GM12865 (cell line): ENCODE measurements at regions not wholly inside any gene's neighbourhood (a gene's known extent, or its start where the extent isn't known, plus 50 kb on each side); places are given as distances from the start of the nearest gene placed in this dataset.

Experiments
- DNase-seq: peaks from one replicate; pipeline ENCODE4 v3.0.0; 2010; ENCODE audit warnings: low read depth
- H3K4me3 ChIP-seq: 2 replicates; pipeline ENCODE4 v1.5.1; 2011; ENCODE audit warnings: mild to moderate bottlenecking, low read depth, low read length, control low read depth
- CTCF ChIP-seq: IDR thresholded peaks from 2 replicates; pipeline ENCODE4 v1.5.1; 2011; ENCODE audit warnings: low read length, control low read depth, low read depth, inconsistent platforms; ENCODE audit not compliant: insufficient read depth; ENCODE audit errors: missing control alignments

- no peak for DNase-seq
- no peak overlapping the region for H3K4me3 ChIP-seq
- TF ChIP-seq CTCF, result no peak
Measured at GRCh38 chr12:126404293-126404881, 1339.2 kb downstream of the AACS start.

- no peak for TF ChIP-seq CTCF
Measured at GRCh38 chr12:126418400-126418799, 1353.2 kb downstream of the AACS start.

GRCh38 chr12:126419131-126419530 lies 1353.9 kb downstream of the AACS start:
- TF ChIP-seq CTCF, result no peak
- no peak for DNase-seq
- no peak overlapping the region for H3K4me3 ChIP-seq

More at GRCh38 chr12:126418400-126418799, 1353.2 kb downstream of the AACS start:
- no peak for DNase-seq
- H3K4me3 ChIP-seq, result no peak overlapping the region

DNA sequence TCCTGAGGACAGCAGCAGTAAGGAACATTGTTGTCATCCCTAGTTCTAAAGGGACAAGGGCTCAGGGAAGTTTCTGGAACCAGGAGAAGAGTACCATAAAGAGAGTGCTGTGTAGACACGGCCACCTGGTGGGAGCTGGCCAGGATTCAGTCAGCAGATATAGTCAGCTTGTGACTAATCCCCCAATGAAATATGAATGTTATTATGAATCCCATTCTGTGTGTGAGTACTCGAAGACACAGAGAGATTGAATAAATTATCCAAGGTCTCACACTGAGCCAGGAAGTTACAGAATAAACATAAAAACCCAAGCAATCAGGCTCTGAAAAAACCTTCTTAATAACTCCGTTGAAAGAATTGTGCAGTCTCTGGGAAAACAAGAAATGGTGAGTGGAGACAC lies 1359.5 kb downstream of the AACS start:
- no peak overlapping the region for H3K4me3 ChIP-seq
- no peak for TF ChIP-seq CTCF

GRCh38 chr12:126425264-126425663 lies 1360.0 kb downstream of the AACS start:
- no peak for DNase-seq
- no peak for TF ChIP-seq CTCF
- H3K4me3 ChIP-seq, result no peak overlapping the region

More for the DNA sequence above, 1359.5 kb downstream of the AACS start:
- DNase-seq, result no peak

- TF ChIP-seq CTCF, result no peak
- H3K4me3 ChIP-seq, result no peak overlapping the region
- DNase-seq, result no peak
Measured at GRCh38 chr12:126428769-126429168, 1363.5 kb downstream of the AACS start.

DNA sequence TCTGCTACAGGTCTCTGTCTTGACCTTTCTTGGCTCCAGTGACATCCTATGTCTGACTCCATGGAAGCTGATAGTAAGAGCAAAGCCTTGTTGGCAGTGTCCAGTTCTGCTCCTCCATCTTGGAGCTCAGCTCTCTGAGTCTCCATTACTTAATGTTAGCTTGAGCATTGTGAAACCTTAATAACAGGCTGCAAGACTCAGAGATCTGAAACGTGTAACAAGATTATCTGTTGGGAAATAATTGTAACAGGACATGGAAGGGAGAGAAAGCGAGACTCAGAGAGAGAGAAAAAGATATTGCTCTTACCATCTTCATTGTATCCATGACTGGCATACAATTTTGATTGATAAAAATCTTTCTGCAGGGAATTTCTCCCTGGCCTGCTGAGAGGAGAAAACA lies 1365.7 kb downstream of the AACS start:
- no peak for DNase-seq
- no peak overlapping the region for H3K4me3 ChIP-seq
- no peak for TF ChIP-seq CTCF
